Frontal cortex (tissue), 3 donors: ENCODE measurements at regions not wholly inside any gene's neighbourhood (a gene's known extent, or its start where the extent isn't known, plus 50 kb on each side); places are given as distances from the start of the nearest gene placed in this dataset.

Source experiments
- DNase-seq, 2 donors: peaks; one replicate each; pipeline ENCODE4 v3.0.0; 2012; ENCODE audit warnings: low spot score in 2 of 2
- FAIRE-seq: peaks from 2 replicates; lab custom pipeline; 2012; peaks lifted over from hg19 to GRCh38; lab: Jason Lieb, UNC
- donor health status: control.
- donor health status: control.
- donor health status: control.

GRCh38 chr13:78247362-78247761 lies 328.7 kb upstream of the EDNRB start:
- FAIRE-seq (no peak), DNase-seq (no peak)

DNA sequence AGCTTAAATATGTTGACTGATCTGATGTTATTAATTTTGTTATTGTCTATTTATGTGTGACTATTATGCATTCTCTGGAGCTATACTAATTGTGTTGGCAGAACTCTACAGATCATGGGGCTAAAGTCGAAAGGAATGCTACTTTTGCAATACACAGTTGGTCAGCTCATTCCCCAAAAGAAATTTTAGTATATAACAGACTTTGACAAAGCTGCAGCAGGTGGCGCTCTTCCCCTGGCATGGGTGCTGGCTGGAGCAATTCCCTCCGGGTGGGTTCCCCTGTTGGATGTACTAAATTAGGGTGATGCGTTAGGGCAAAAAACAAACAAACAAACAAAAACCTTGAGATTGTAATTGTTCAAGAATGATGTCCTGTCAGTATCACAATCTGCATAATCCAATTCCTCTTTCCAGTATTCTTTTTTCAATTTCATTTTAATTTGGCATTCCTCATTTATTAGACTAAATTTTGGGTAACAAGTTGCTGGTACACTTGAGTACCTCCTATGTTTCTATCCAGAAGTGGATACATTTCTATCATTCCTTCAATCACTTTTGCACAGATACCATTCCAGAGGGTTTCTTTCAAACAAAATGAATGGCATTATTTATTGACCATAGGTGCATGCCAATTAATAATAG lies 322.8 kb upstream of the EDNRB start:
- FAIRE-seq = no peak

GRCh38 chr13:78239714-78240113 lies 321.1 kb upstream of the EDNRB start:
- no peak for DNase-seq
- no peak for FAIRE-seq

More for the DNA sequence above, 322.8 kb upstream of the EDNRB start:
- no peak for DNase-seq

GRCh38 chr13:78238911-78239310 lies 320.3 kb upstream of the EDNRB start:
- no peak for FAIRE-seq

DNA sequence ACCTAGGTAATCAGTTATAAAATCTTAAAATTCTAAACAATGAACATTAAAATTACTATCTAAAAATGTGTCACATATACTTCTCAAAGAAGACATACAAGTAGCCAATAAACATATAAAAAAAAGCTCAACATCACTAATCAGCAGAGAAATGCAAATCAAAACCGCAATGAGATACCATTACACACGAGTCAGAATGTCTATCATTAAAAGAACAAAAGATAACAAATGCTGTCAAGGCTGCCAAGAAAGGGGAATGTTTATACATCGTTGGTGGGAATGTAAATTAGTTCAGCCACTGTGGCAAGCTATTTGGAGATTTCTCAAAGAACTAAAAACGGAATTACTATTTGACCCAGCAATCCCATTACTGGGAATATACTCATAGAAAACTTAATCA lies 310.3 kb upstream of the EDNRB start:
- DNase-seq = no peak
- no peak for FAIRE-seq

More at GRCh38 chr13:78238911-78239310, 320.3 kb upstream of the EDNRB start:
- DNase-seq = no peak

GRCh38 chr13:78228211-78228610 lies 309.6 kb upstream of the EDNRB start:
- DNase-seq (no peak), FAIRE-seq (no peak)

GRCh38 chr13:78227709-78228108 lies 309.1 kb upstream of the EDNRB start:
- DNase-seq = no peak
- FAIRE-seq = no peak

DNA sequence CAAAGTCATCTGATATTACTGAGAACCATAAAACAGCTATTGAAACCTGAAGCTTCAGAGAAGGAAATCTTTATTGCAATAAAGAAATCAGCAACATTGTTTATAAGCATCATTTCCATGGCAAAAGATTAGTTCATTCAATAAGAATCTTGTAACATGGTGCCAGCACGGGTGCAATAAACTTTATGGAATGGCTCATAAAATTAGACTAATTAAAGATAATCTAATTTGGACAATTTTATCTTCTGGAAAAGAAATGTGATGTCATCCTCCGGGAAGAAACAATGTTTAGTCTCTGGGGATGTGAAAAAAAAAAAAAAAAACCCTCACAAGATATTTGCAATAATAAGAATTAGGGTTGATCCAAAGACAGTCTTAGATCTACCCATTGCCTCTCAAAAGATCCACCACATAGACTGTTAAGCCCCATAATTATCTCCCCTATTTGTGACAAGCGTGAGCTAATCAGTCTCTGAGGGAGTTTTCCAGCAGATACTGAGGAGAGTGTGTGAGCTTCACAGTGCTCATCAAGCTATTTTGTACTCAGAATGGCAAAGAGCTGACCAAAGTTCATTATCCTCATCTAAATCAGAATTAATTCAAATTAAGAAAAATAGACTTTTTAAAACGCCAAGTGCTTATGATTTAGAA lies 297.0 kb upstream of the EDNRB start:
- FAIRE-seq (no peak), DNase-seq (no peak)

GRCh38 chr13:78201411-78201810 lies 282.8 kb upstream of the EDNRB start:
- DNase-seq (no peak), FAIRE-seq (no peak)

DNA sequence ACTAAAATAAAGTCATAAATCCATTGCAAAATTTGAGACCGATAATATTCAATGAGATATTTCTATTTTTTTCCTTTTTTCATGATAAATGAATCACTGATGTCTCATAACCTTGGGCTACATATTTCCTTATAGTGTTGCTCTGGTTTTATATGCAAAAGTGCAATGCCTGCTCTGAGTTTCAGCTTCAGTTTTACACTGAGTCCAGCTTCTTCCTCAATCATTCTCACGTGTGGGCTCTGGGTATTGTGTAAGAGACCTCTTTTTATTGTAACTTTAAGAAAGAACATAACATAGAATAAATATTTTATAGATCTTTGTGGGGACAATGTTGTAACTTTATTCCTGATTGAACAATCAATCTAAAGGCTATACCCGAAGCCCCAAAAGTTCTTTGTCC lies 280.2 kb upstream of the EDNRB start:
- DNase-seq (no peak), FAIRE-seq (no peak)

- no peak for DNase-seq
- no peak for FAIRE-seq
Measured at GRCh38 chr13:78198419-78198818, 279.8 kb upstream of the EDNRB start.

GRCh38 chr13:78197231-78197630 lies 278.6 kb upstream of the EDNRB start:
- no peak for FAIRE-seq

DNA sequence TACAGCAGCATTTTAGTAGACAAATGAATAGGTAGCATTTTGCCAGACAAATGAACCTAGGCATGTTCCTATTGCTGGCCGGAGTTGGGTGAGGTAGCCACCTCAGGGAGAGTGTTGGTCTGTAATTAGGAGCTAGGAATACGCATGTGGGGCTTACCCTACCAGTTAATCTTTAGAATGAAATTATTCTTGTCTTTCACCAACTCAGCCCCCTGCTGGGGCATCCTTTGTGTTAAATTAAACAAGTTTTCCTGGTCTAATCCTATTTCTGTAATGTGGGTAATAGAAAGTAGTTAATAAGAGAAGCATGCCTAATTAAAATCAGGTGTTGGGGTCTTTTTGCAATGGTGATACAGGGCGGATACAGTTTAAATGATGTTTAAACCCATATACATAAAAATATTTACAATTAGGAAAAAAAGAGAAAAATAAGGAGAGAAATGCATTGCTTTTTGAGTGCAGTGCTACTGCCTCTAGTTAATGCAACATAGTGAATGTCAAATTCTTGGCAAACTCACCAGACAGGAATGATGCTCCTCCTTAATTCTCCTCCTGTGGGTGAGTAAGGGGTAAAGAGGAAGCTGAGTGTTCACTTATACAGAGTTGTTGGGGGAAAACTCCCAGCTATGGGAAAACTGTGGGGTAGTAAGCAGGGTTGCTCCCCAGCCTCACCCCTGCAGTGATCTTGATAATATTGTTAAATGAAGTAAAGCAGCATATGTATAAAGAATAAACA lies 276.4 kb upstream of the EDNRB start:
- no peak for DNase-seq
- no peak for FAIRE-seq

More at GRCh38 chr13:78197231-78197630, 278.6 kb upstream of the EDNRB start:
- no peak for DNase-seq

GRCh38 chr13:78193846-78194245 lies 275.2 kb upstream of the EDNRB start:
- no peak for DNase-seq

GRCh38 chr13:78192716-78193115 lies 274.1 kb upstream of the EDNRB start:
- DNase-seq = no peak

More at GRCh38 chr13:78193846-78194245, 275.2 kb upstream of the EDNRB start:
- no peak for FAIRE-seq

DNA sequence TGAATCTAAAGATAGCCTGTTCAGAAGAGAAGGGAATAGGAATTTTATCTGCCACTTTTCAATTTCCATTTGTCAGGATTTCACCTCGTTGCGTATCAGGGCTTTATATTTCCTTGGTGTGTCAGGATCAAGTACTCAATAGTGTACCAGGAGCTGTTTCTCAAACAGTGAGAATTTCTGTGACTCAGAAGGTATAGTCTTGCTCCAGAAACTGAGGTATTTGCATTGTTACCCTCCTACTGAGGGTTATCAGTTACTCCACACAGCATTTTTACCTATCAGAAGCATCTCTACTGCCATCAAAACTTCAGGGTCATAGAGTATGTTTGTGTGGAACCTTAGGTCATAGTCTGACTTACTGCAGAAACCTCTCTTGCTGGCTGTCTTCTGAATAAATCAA lies 271.7 kb upstream of the EDNRB start:
- DNase-seq = no peak
- FAIRE-seq = no peak

More at GRCh38 chr13:78192716-78193115, 274.1 kb upstream of the EDNRB start:
- FAIRE-seq = no peak

GRCh38 chr13:78187781-78188180 lies 269.1 kb upstream of the EDNRB start:
- no peak for DNase-seq
- no peak for FAIRE-seq

GRCh38 chr13:78185700-78186099 lies 267.1 kb upstream of the EDNRB start:
- no peak for DNase-seq
- FAIRE-seq = no peak

GRCh38 chr13:78183732-78184131 lies 265.1 kb upstream of the EDNRB start:
- FAIRE-seq = no peak
- no peak for DNase-seq

GRCh38 chr13:78182813-78183212 lies 264.2 kb upstream of the EDNRB start:
- FAIRE-seq (no peak), DNase-seq (no peak)

DNA sequence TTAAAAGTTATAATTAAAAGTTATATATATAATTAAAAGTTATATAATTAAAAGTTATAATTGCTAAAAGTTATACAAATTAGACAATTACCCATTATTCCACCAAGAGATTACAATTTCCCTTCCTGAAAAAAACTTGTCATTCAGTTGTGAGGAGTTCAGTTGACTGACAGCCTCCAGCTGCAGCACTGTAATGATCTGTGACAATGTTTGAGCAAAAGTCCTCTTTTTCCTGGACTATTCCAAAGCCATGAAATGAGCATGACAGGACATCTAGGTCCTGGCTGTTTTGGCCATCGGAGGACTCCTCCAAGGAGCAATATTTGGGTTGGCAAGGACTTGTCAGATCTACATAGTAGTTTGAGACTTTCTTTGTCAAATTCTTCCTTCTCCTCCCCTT lies 258.7 kb upstream of the EDNRB start:
- FAIRE-seq (no peak), DNase-seq (no peak)
